H1 (cell line): ENCODE measurements at regions not wholly inside any gene's neighbourhood (a gene's known extent, or its start where the extent isn't known, plus 50 kb on each side); places are given as distances from the start of the nearest gene placed in this dataset.

ENCODE experiments used
- GABPA ChIP-seq: IDR thresholded peaks from 2 replicates; pipeline ENCODE4 v1.6.1; 2011; ENCODE audit warnings: mild to moderate bottlenecking, low read length, moderate library complexity, borderline replicate concordance; ENCODE audit not compliant: insufficient read depth
- HDAC6 ChIP-seq: IDR thresholded peaks from one replicate; pipeline ENCODE4 v1.7.1; 2012; ENCODE audit warnings: low read depth, mild to moderate bottlenecking, inconsistent platforms, low read length, moderate library complexity
- SAP30 ChIP-seq: fragments of 300-600 bp; sonication (generic); IDR thresholded peaks from 2 replicates; pipeline ENCODE4 v1.7.1; 2012; ENCODE audit warnings: low read length, moderate library complexity, mild to moderate bottlenecking, inconsistent platforms; ENCODE audit not compliant: insufficient read depth, insufficient replicate concordance

DNA sequence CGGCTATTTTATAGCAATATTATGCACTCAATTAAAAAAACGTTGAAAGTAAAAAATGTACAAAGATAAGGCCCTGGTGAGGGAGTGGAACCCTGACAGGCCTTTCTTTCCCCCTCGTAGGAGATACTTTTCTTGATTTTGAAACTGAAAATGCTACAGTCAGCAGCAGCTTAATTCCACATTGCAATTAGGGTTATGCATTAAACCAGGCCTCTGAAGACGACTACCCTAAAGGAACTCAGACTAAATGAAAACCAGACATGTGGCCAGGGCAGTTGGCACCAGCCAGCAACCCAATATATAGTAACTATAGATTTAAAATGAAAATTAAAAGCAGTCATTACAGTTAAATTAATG is 463.2 kb upstream of the MAF start (continued):
- TF ChIP-seq GABPA (no peak), HDAC6 (no peak), SAP30 (no peak)
